Stimulated activated naive CD8-positive, alpha-beta T cell treated with anti-CD3 and anti-CD28 coated beads, Interleukin-15, Interleukin-2, amounts not matched to agents 100 ng/mL and 50 ng/mL, for 24 hours (primary cell): ENCODE measurements at regions not wholly inside any gene's neighbourhood (a gene's known extent, or its start where the extent isn't known, plus 50 kb on each side); places are given as distances from the start of the nearest gene placed in this dataset.

ENCODE experiments used
- H3K27ac Mint-ChIP-seq: one replicate; pipeline ENCODE4 v1.8.0; 2021; ENCODE audit warnings: mild to moderate bottlenecking, mixed read lengths
- H3K27me3 Mint-ChIP-seq: one replicate; pipeline ENCODE4 v1.8.0; 2021; ENCODE audit warnings: mixed read lengths
- H3K36me3 Mint-ChIP-seq: one replicate; pipeline ENCODE4 v1.8.0; 2021; ENCODE audit warnings: low read depth, mixed read lengths
- H3K4me1 Mint-ChIP-seq: one replicate; pipeline ENCODE4 v1.8.0; 2021; ENCODE audit warnings: low read depth, mixed read lengths
- H3K4me3 Mint-ChIP-seq: one replicate; pipeline ENCODE4 v1.8.0; 2021; ENCODE audit warnings: mild to moderate bottlenecking, mixed read lengths
- H3K9me3 Mint-ChIP-seq: one replicate; pipeline ENCODE4 v1.8.0; 2021; ENCODE audit warnings: mixed read lengths

- Mint-ChIP-seq H3K4me3 (no peak overlapping the region), H3K27ac (no peak overlapping the region), H3K36me3 (no peaks in the 10 kb centered on the region), H3K27me3 (peaks cover 21% of the 10 kb centered on the region), H3K4me1 (no peaks in the 10 kb centered on the region), H3K9me3 (no peaks in the 10 kb centered on the region)
These were observed 571.8 kb downstream of the BRD1 start for GRCh38 chr22:49255741-49256318.

DNA sequence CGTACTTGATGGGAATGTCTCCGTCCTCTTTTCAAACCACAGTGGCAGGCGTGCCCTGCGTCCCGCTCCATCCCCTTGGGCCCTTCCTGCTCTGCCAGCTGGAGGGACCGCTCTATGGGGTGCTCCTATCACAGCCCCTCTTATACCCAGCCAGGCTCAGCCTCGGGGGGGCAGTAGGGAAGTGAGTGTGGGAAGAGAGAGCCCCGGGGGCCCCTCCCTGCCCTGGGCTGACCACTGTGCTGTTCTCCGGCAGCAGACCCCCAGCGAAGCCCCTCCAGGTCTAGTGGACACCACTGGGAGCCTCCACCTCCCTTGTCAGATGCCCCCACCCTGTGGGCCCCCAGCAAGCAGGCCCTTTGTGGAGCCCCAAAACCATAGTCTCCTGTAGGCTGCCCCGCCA, 572.5 kb downstream of the BRD1 start:
- H3K9me3 Mint-ChIP-seq: no peaks in the 10 kb centered on the region
- no peaks in the 10 kb centered on the region for H3K36me3 Mint-ChIP-seq
- H3K4me3 Mint-ChIP-seq: no peak overlapping the region
- no peaks in the 10 kb centered on the region for H3K4me1 Mint-ChIP-seq
- peaks cover 21% of the 10 kb centered on the region for H3K27me3 Mint-ChIP-seq
- no peak overlapping the region for H3K27ac Mint-ChIP-seq

DNA sequence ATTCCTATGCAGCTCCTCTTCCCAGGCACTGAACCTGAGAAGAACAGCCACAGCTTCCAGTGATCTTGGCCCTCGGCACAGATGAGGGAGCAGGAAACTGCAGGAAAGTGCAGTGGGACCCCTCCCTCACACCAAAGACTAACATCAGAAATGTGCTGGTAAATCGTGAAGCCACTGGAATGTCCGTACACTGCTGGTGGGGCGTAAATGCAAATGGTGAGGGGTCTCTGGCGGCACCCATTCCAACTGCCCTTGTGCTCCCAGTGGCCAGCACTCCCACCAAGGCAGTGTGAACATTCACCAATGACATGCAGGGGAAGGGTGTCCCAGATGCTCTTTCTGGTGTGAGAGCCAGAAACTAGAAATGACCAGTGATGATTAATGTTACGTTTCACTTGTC, 574.0 kb downstream of the BRD1 start:
- Mint-ChIP-seq H3K4me1 (no peaks in the 10 kb centered on the region), H3K27ac (no peak overlapping the region), H3K27me3 (peaks cover 21% of the 10 kb centered on the region), H3K36me3 (no peaks in the 10 kb centered on the region), H3K4me3 (no peak overlapping the region), H3K9me3 (no peaks in the 10 kb centered on the region)

DNA sequence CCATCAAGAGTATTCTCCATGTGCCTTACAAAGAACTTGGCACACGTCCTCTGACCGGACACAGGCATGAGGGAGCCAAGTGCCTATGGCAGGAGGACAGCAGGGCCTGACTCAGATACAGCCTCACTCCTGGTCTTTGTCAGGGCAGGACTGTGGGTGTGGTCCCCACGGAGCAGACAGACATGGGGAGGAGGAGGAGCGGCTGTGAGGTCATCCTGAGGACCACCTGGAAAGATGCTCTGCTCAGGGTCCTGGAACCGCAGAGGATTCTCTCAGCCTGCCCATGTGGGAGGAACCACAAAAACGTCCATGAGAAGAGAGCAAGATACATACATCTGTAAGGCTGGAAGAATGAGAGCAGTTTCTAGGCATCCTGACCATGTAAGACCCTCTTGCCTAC, 576.3 kb downstream of the BRD1 start:
- no peak overlapping the region for H3K4me3 Mint-ChIP-seq
- H3K36me3 Mint-ChIP-seq: no peaks in the 10 kb centered on the region
- H3K9me3 Mint-ChIP-seq: no peaks in the 10 kb centered on the region
- H3K27me3 Mint-ChIP-seq: peaks cover 20% of the 10 kb centered on the region
- no peak overlapping the region for H3K27ac Mint-ChIP-seq
- no peaks in the 10 kb centered on the region for H3K4me1 Mint-ChIP-seq

GRCh38 chr22:49247194-49247924, 580.3 kb downstream of the BRD1 start:
- H3K9me3 Mint-ChIP-seq: no peaks in the 10 kb centered on the region
- no peak overlapping the region for H3K27ac Mint-ChIP-seq
- no peaks in the 10 kb centered on the region for H3K4me1 Mint-ChIP-seq
- no peak overlapping the region for H3K4me3 Mint-ChIP-seq
- no peaks in the 10 kb centered on the region for H3K36me3 Mint-ChIP-seq
- H3K27me3 Mint-ChIP-seq: peaks cover 7% of the 10 kb centered on the region

DNA sequence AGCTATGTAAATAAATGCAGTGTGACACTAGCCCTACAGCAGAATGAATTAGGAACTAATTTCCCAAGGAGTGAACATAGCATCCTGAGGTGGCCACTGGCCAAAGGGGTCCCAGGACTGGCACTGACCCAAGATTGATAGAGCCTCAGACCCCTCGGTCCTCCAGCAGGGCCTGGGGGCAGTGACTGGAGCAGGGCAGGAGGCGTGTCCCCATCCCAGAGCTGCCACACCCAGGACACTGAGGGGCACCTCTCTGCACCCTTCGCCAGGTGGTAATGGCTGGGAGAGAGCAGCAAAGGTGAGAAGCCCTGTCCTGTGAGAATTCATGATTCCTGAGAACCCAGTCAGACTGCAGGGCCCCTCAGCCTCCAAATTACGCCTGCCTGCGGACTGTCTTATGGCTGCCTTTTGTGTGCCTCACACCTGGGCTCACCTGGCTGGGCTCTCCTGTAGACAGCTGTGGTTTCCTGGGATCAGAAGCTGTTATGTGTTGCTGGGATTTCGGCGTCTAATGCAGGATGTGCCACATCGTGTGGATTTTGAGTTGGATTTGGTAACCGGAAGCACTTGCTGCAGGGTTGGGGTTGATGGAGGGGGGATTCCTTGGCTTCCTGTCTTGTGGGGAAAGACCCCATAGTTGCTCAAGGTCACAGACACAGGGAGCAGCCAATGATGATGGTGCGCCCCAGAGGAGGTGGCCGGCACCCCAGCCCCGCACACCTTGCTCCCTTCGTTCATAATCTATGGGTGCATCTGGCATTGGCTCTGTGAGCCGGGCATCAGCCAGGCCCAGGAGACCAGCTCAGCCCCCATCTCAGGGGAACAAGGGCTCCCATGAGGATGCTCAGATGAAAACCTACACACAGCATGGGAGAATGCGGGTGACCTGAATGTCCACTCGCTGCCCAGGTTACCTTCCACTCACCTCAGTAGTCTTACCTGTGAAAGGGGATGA, 582.9 kb downstream of the BRD1 start:
- Mint-ChIP-seq H3K4me1 (no peaks in the 10 kb centered on the region), H3K4me3 (no peak overlapping the region), H3K27ac (no peak overlapping the region), H3K36me3 (no peaks in the 10 kb centered on the region), H3K9me3 (no peaks in the 10 kb centered on the region), H3K27me3 (no peaks in the 10 kb centered on the region)

- Mint-ChIP-seq H3K27me3 (no peaks in the 10 kb centered on the region), H3K4me1 (no peaks in the 10 kb centered on the region), H3K27ac (no peak overlapping the region), H3K4me3 (no peak overlapping the region), H3K36me3 (no peaks in the 10 kb centered on the region), H3K9me3 (no peaks in the 10 kb centered on the region)
These were observed 583.7 kb downstream of the BRD1 start for GRCh38 chr22:49243965-49244364.

GRCh38 chr22:49243335-49243734, 584.3 kb downstream of the BRD1 start:
- Mint-ChIP-seq H3K27me3 (no peaks in the 10 kb centered on the region), H3K4me3 (no peak overlapping the region), H3K4me1 (no peaks in the 10 kb centered on the region), H3K27ac (no peak overlapping the region), H3K36me3 (no peaks in the 10 kb centered on the region), H3K9me3 (no peaks in the 10 kb centered on the region)

GRCh38 chr22:49242480-49242879, 585.2 kb downstream of the BRD1 start:
- H3K4me3 Mint-ChIP-seq: no peak overlapping the region
- no peaks in the 10 kb centered on the region for H3K27me3 Mint-ChIP-seq
- H3K9me3 Mint-ChIP-seq: no peaks in the 10 kb centered on the region
- H3K4me1 Mint-ChIP-seq: no peaks in the 10 kb centered on the region
- no peaks in the 10 kb centered on the region for H3K36me3 Mint-ChIP-seq
- H3K27ac Mint-ChIP-seq: no peak overlapping the region

DNA sequence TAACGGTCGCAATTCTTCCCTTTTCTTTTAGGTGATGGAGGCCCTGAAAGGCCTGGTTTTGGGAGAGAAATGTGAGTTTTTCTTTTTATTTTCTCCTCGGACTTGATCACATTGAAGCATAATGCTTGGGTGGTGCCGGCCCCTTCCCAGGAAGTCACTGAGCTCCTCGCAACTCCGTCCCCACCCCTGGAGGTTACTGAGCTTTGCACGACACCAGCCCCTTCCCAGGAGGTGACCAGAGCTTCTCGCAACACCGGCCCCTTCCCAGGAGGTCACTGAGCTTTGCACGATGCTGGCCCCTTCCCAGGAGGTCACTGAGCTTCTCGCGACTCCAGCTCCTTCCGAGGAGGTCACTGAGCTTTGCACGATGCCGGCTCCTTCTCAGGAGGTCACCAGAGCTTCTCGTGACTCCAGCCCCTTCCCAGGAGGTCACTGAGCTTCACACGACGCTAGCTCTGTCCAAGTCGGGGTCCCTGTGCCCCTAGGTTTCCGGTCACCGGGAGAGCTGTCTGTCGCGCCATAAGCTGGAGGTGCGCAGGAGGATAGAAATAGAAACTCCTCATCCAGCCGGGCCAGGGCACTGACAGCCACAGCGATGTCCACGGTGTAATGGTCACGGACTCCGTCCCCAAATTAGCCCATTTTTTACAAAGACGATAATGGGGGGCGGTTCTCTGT, 586.4 kb downstream of the BRD1 start:
- no peaks in the 10 kb centered on the region for H3K36me3 Mint-ChIP-seq
- peaks cover under 1% of the 10 kb centered on the region for H3K27me3 Mint-ChIP-seq
- H3K9me3 Mint-ChIP-seq: no peaks in the 10 kb centered on the region
- no peak overlapping the region for H3K27ac Mint-ChIP-seq
- H3K4me1 Mint-ChIP-seq: no peaks in the 10 kb centered on the region
- no peak overlapping the region for H3K4me3 Mint-ChIP-seq

GRCh38 chr22:49240472-49240871, 587.2 kb downstream of the BRD1 start:
- H3K27ac Mint-ChIP-seq: no peak overlapping the region
- H3K4me3 Mint-ChIP-seq: no peak overlapping the region
- peaks cover 4% of the 10 kb centered on the region for H3K27me3 Mint-ChIP-seq
- no peaks in the 10 kb centered on the region for H3K9me3 Mint-ChIP-seq
- H3K36me3 Mint-ChIP-seq: no peaks in the 10 kb centered on the region
- H3K4me1 Mint-ChIP-seq: no peaks in the 10 kb centered on the region

DNA sequence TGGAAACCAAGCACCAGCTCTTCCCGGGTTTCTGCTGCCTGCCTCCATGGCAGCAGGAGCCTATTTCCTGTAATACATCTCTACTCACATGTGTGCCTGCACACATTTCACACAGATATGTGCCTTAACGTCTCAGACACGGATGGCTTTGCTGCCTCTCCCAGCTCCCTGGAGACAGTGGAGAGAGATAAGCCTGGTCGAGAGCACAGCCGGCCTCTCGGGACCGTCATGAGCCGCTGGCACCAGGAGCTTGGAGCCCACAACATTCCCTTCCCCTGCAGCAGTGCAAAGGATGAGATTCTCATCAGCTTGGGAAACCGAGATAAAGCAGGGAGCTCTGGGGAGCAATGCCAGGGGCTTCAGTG, 587.7 kb downstream of the BRD1 start:
- Mint-ChIP-seq H3K9me3 (no peaks in the 10 kb centered on the region), H3K36me3 (no peaks in the 10 kb centered on the region), H3K27me3 (peaks cover 4% of the 10 kb centered on the region), H3K27ac (no peak overlapping the region), H3K4me3 (no peak overlapping the region), H3K4me1 (no peaks in the 10 kb centered on the region)

- Mint-ChIP-seq H3K27me3 (peaks cover 4% of the 10 kb centered on the region), H3K9me3 (no peaks in the 10 kb centered on the region), H3K36me3 (no peaks in the 10 kb centered on the region), H3K27ac (no peak overlapping the region), H3K4me1 (no peaks in the 10 kb centered on the region), H3K4me3 (no peak overlapping the region)
These were observed 588.2 kb downstream of the BRD1 start for GRCh38 chr22:49239264-49240015.
